ENCODE measurements at regions not wholly inside any gene's neighbourhood (a gene's known extent, or its start where the extent isn't known, plus 50 kb on each side); places are given as distances from the start of the nearest gene placed in this dataset.

- no peak for DNase-seq
- Histone ChIP-seq H2AFZ (ENCODE audit: low read length) (no peak overlapping the region), H3K27me3 (replicated peaks; ENCODE audit: insufficient read depth, low read length) (no peaks in the 10 kb centered on the region), H3K9me3 (replicated peaks; ENCODE audit: insufficient read depth, low read length) (no peaks in the 10 kb centered on the region), H3K36me3 (replicated peaks; ENCODE audit: insufficient read depth, low read length) (no peaks in the 10 kb centered on the region), H3K79me2 (ENCODE audit: low read length) (no peaks in the 10 kb centered on the region), H3K4me1 (ENCODE audit: low read length) (no peaks in the 10 kb centered on the region), H3K9me2 (replicated peaks; ENCODE audit: insufficient read depth, low read length) (no peaks in the 10 kb centered on the region), H3K27ac (ENCODE audit: low read length) (no peak overlapping the region), H3K4me2 (ENCODE audit: low read depth, low read length) (no peak overlapping the region), H3K9ac (ENCODE audit: low read length) (no peak overlapping the region), H4K20me1 (ENCODE audit: insufficient read depth, low read length) (no peaks in the 10 kb centered on the region), H3F3A (ENCODE audit: insufficient read depth, low read length) (no peaks in the 10 kb centered on the region), H3K4me3 (ENCODE audit: low read length) (no peak overlapping the region)
- TF ChIP-seq CTCF (IDR thresholded peaks at IDR 0.05; ENCODE audit: low read length) (no peak), EZH2phosphoT487 (IDR thresholded peaks at IDR 0.05; ENCODE audit: low read length) (no peak), EZH2 (optimal IDR thresholded peaks at IDR 0.05; ENCODE audit: low read depth, low read length) (no peak)
These were observed 69.7 kb downstream of the TMEM174 start for GRCh38 chr5:73242735-73243134.

- TF ChIP-seq CTCF (IDR thresholded peaks at IDR 0.05; ENCODE audit: low read length) (no peak), EZH2phosphoT487 (IDR thresholded peaks at IDR 0.05; ENCODE audit: low read length) (no peak), EZH2 (optimal IDR thresholded peaks at IDR 0.05; ENCODE audit: low read depth, low read length) (no peak)
- Histone ChIP-seq H3K27ac (ENCODE audit: low read length) (no peak overlapping the region), H3K9ac (ENCODE audit: low read length) (no peak overlapping the region), H3K4me2 (ENCODE audit: low read depth, low read length) (no peak overlapping the region), H2AFZ (ENCODE audit: low read length) (no peak overlapping the region), H4K20me1 (ENCODE audit: insufficient read depth, low read length) (no peaks in the 10 kb centered on the region), H3K9me2 (replicated peaks; ENCODE audit: insufficient read depth, low read length) (no peaks in the 10 kb centered on the region), H3K9me3 (replicated peaks; ENCODE audit: insufficient read depth, low read length) (no peaks in the 10 kb centered on the region), H3K4me3 (ENCODE audit: low read length) (no peak overlapping the region), H3K27me3 (replicated peaks; ENCODE audit: insufficient read depth, low read length) (no peaks in the 10 kb centered on the region), H3F3A (ENCODE audit: insufficient read depth, low read length) (no peaks in the 10 kb centered on the region), H3K79me2 (ENCODE audit: low read length) (no peaks in the 10 kb centered on the region), H3K4me1 (ENCODE audit: low read length) (no peaks in the 10 kb centered on the region), H3K36me3 (replicated peaks; ENCODE audit: insufficient read depth, low read length) (no peaks in the 10 kb centered on the region)
- DNase-seq: no peak
These were observed 65.9 kb downstream of the TMEM174 start for GRCh38 chr5:73238873-73239272.

- DNase-seq: no peak
- H3K36me3 ChIP-seq (replicated peaks; ENCODE audit: insufficient read depth, low read length): no peaks in the 10 kb centered on the region
- no peak overlapping the region for H3K4me3 ChIP-seq (ENCODE audit: low read length)
- H3K79me2 ChIP-seq (ENCODE audit: low read length): no peaks in the 10 kb centered on the region
- no peak for TF ChIP-seq EZH2 (optimal IDR thresholded peaks at IDR 0.05; ENCODE audit: low read depth, low read length)
- TF ChIP-seq CTCF (IDR thresholded peaks at IDR 0.05; ENCODE audit: low read length): no peak
- H3K9me2 ChIP-seq (replicated peaks; ENCODE audit: insufficient read depth, low read length): no peaks in the 10 kb centered on the region
- no peak overlapping the region for H3K27ac ChIP-seq (ENCODE audit: low read length)
- H3K4me1 ChIP-seq (ENCODE audit: low read length): no peaks in the 10 kb centered on the region
- no peak overlapping the region for H3K4me2 ChIP-seq (ENCODE audit: low read depth, low read length)
- H4K20me1 ChIP-seq (ENCODE audit: insufficient read depth, low read length): no peaks in the 10 kb centered on the region
- no peak overlapping the region for H2AFZ ChIP-seq (ENCODE audit: low read length)
- no peaks in the 10 kb centered on the region for H3F3A ChIP-seq (ENCODE audit: insufficient read depth, low read length)
- no peak overlapping the region for H3K9ac ChIP-seq (ENCODE audit: low read length)
- H3K9me3 ChIP-seq (replicated peaks; ENCODE audit: insufficient read depth, low read length): no peaks in the 10 kb centered on the region
- H3K27me3 ChIP-seq (replicated peaks; ENCODE audit: insufficient read depth, low read length): no peaks in the 10 kb centered on the region
These were observed 63.6 kb downstream of the TMEM174 start for GRCh38 chr5:73236541-73237128.

Measured in MM.1S (cell line).